Spinal cord (tissue), 9 donors: ENCODE measurements at regions not wholly inside any gene's neighbourhood (a gene's known extent, or its start where the extent isn't known, plus 50 kb on each side); places are given as distances from the start of the nearest gene placed in this dataset.
"Not testable (repeated sequence)": the region's sequence is repeated elsewhere in the genome, so short reads cannot be mapped to it uniquely, and the experiment has no call there.

ENCODE experiments used
- DNase-seq, 6 donors: peaks; one replicate each; pipeline versions ENCODE4 v3.0.0 to v3.0.0-alpha.2; 2013 to 2015; ENCODE audit warnings: low spot score in 6 of 6, low read depth in 4 of 6
- H3K27ac ChIP-seq: one replicate; pipeline ENCODE4 v1.5.1; 2013; ENCODE audit warnings: low read depth, low read length, control low read depth
- H3K27me3 ChIP-seq: one replicate; pipeline ENCODE4 v1.6.1; 2013; ENCODE audit warnings: low read length; ENCODE audit not compliant: control insufficient read depth, insufficient read depth
- H3K36me3 ChIP-seq: one replicate; pipeline ENCODE4 v1.6.1; 2013; ENCODE audit warnings: low read length; ENCODE audit not compliant: control insufficient read depth, insufficient read depth
- H3K4me1 ChIP-seq: one replicate; pipeline ENCODE4 v1.6.1; 2013; ENCODE audit warnings: low read length; ENCODE audit not compliant: control insufficient read depth, insufficient read depth
- H3K4me3 ChIP-seq: one replicate; pipeline ENCODE4 v1.5.1; 2013; ENCODE audit warnings: low read depth, low read length, control low read depth
- H3K9me3 ChIP-seq: one replicate; pipeline ENCODE4 v1.6.1; 2013; ENCODE audit warnings: low read length; ENCODE audit not compliant: control insufficient read depth, insufficient read depth
- WGBS: methylation state at CpG from one replicate; pipeline ENCODE4 v1.1.5; 2013; ENCODE audit warnings: missing lambda C conversion rate; ENCODE audit not compliant: insufficient coverage; 5-methylcytosine and 5-hydroxymethylcytosine counted together
- donor health status: healthy.

DNA sequence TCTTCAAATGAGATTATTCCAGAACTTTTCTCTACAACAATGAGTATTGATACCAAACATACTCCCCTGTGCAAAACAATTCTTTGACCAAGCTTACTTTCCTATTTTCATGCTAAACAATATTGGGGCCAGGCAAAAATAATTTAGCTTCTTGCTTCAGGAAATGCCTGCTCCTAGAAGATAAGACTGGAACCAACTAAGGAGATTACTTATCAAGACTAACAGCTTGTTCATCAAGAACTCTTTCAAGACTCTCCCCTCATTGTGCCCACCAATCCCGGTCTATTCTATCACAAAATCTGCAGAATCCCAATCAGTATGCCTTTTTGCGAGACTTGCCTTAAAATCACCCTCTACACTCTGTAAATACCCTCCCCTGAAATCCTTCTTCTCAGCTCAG, 536.6 kb downstream of the RWDD3 start:
- no peak for DNase-seq
- Histone ChIP-seq H3K4me3 (no peak overlapping the region), H3K27ac (no peak overlapping the region), H3K27me3 (no peaks in the 10 kb centered on the region), H3K9me3 (no peaks in the 10 kb centered on the region), H3K36me3 (no peaks in the 10 kb centered on the region), H3K4me1 (no peaks in the 10 kb centered on the region)
- 63% methylated on average over 1 of the region's 2 CpGs for WGBS

DNA sequence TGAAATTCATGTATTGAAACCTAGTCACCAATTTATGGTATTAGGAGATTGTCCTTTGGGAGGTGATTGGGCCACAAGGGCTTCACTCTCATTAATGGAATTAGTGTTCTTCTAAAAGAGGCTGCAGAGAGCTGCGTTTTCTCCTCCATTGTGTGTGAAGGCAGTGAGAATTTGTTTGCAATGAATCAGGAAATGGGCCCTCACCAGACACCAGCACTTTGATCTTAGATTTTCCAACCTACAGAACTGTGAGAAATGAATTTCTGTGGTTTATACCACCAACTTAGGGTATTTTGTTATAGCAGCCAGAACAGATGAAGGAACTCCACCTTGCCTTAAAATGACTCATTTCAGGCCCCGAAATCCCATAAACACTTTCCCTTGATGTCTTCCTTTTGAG, 544.2 kb downstream of the RWDD3 start:
- Histone ChIP-seq H3K27ac (no peak overlapping the region), H3K36me3 (no peaks in the 10 kb centered on the region), H3K4me3 (no peak overlapping the region), H3K4me1 (no peaks in the 10 kb centered on the region), H3K27me3 (no peaks in the 10 kb centered on the region), H3K9me3 (no peaks in the 10 kb centered on the region)
- no CpG with 5 or more reads among the region's 2 CpGs for WGBS
- DNase-seq = no peak

DNA sequence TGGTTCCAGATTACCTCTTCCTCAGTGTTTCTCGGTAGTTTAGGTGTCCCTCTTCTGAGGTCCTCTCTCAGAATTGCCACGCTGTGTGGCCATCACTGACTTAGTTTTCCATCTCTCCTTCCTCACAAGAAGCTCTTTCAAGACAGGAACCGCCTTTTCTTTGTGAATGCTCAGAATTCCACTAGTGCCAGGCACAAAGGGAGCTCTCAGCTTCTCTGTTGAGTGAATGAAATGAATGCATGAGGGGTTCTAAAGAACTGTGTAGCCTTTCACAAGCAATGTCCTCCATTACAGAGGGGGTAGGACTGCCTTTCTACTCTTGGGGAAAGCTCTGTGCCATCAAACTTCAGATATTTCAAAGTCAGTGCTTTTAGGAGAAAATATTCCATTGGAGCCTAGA, 546.8 kb downstream of the RWDD3 start:
- 63% methylated on average over 1 of the region's 3 CpGs for WGBS
- Histone ChIP-seq H3K4me1 (no peaks in the 10 kb centered on the region), H3K27me3 (no peaks in the 10 kb centered on the region), H3K36me3 (no peaks in the 10 kb centered on the region), H3K9me3 (no peaks in the 10 kb centered on the region), H3K27ac (peak overlapping the region; percentile 67), H3K4me3 (peak overlapping the region; percentile 7)
- DNase-seq = peak in 1 of 6 donors; percentile 44

DNA sequence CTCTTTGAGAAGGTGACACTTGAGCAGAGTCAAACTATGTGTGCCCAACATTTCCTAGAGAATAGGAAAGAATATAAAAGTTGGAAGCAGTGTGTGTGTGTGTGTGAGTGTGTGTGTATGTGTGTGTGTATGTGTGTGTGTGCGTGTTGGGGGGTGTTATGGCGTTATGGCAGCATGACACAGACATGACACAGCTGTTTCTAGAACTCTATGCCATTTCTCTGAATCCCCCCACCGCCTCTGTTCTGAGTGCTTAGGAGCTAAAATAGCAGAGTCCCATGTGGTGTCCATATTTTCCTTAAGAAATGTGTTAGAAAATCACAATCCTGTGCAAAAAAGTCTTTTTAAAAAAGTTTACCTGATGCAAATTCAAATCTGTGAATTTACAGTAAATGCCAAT, 556.1 kb downstream of the RWDD3 start:
- WGBS = no CpG with 5 or more reads among the region's 3 CpGs
- Histone ChIP-seq H3K27me3 (no peaks in the 10 kb centered on the region), H3K4me1 (no peaks in the 10 kb centered on the region), H3K36me3 (no peaks in the 10 kb centered on the region), H3K9me3 (no peaks in the 10 kb centered on the region), H3K27ac (no peak overlapping the region), H3K4me3 (no peak overlapping the region)
- DNase-seq = peak in 1 of 6 donors; percentile 24

DNA sequence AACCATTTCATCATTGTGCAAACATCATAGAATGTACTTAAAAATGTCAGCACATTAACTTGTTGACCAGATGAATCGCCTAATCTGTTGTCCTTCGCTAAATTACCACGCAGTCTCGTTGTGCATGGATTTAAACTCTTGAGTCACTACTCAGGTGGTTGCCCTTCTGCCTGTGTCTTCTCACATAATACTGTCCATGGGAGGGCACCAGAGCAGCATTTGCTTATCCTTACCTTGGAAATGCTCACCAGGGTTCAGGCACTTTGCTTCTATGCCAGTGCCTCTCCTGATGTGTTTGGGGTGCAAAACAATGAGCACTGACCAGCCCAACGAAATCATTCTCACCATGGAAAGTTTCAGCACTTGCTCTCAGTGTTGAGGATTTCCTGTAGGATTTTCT, 559.9 kb downstream of the RWDD3 start:
- no peaks in the 10 kb centered on the region for H3K27me3 ChIP-seq
- 85% methylated on average over 4 of the region's 5 CpGs for WGBS
- peak in 1 of 6 donors; percentile 9 for DNase-seq

DNA sequence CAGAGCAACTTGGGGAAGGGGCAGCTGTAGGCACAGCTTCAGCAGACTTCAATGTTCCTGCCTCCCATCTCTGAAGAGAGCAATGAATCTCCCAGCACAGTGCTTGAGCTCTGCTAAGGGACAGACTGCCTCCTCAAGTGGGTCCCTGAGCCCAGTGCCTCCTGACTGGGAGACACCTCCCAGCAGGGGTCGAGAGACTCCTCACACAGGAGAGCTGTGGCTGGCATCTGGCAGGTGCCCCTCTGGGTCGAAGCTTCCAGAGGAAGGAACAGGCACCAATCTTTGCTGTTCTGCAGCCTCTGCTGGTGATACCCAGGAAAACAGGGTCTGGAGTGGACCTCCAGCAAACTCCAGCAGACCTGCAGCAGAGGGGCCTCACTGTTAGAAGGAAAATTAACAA, 563.8 kb downstream of the RWDD3 start:
- not testable (repeated sequence) for H3K9me3 ChIP-seq, H3K4me1 ChIP-seq, H3K36me3 ChIP-seq, H3K27me3 ChIP-seq, H3K4me3 ChIP-seq, H3K27ac ChIP-seq, DNase-seq
- WGBS = 88% methylated on average over 2 of the region's 2 CpGs

More for the DNA sequence above, 559.9 kb downstream of the RWDD3 start:
- Histone ChIP-seq H3K27ac (no peak overlapping the region), H3K36me3 (no peaks in the 10 kb centered on the region), H3K9me3 (no peaks in the 10 kb centered on the region), H3K4me1 (no peaks in the 10 kb centered on the region), H3K4me3 (no peak overlapping the region)

DNA sequence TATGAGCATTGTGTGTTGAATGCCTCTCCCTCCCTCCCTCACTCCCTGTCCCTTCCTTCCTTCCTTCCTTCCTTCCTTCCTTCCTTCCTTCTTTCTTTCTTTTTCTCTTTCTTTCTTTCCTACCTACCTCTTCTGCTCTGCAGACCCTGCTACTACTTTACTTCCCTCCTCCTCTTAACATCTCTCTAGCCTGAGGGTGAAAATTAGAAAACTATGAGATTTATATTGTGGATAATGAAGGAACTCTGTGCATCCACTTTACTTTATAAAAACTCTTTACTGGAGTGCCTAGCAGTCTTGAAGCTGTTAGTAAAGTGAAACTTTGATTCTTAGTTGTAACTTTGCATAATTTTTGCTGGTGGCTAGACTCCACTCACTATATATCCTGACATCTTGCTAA, 572.2 kb downstream of the RWDD3 start:
- H3K36me3 ChIP-seq = no peaks in the 10 kb centered on the region

DNA sequence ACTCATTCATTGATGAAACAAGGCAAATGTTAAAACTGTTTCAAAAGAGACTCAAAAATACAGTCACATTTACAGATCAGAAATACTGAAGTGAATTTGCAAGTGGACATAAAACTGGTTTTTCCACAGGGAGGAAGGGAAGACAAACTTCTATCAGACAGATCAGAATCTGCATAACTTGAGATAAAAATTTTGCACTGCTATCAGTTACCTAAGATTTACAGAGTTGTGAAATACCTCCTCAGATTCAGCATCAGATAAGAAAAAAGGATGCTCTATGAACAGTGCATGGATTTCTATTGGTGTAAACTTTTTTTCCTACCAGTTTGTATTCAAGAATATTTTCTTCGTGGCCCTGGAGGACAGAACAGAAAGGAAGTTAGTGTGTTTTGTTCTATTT, 575.4 kb downstream of the RWDD3 start:
- H3K27ac ChIP-seq = no peak overlapping the region
- H3K36me3 ChIP-seq = no peaks in the 10 kb centered on the region
- no peaks in the 10 kb centered on the region for H3K9me3 ChIP-seq
- H3K4me1 ChIP-seq = no peaks in the 10 kb centered on the region
- DNase-seq = no peak
- H3K4me3 ChIP-seq = no peak overlapping the region
- no CpG with 5 or more reads among the region's 1 CpG for WGBS
- H3K27me3 ChIP-seq = no peaks in the 10 kb centered on the region

More for the DNA sequence above, 572.2 kb downstream of the RWDD3 start:
- H3K27ac ChIP-seq = no peak overlapping the region
- no peak for DNase-seq
- H3K4me3 ChIP-seq = no peak overlapping the region
- H3K4me1 ChIP-seq = no peaks in the 10 kb centered on the region
- H3K27me3 ChIP-seq = no peaks in the 10 kb centered on the region
- H3K9me3 ChIP-seq = peaks cover 3% of the 10 kb centered on the region

DNA sequence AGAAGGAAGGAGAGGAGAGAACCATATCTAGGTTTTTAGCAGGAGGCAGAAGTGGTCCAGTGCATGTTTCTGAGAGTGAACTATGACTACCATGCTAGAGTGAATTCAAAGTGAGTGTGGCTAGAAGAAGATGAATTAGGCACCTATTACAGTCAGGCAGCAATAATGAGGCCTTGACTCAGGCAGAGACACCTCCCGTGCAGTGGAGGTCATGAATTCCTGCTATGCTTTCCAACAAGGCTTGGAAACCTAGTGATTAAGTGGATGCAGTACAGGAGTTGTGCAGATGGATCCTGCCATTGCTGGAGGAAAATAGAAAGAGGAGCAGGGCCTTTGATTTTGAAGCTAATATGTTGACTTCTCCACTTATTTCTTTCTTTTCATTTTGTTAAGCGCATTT, 581.5 kb downstream of the RWDD3 start:
- Histone ChIP-seq H3K4me3 (no peak overlapping the region), H3K27me3 (no peaks in the 10 kb centered on the region), H3K4me1 (no peaks in the 10 kb centered on the region), H3K36me3 (no peaks in the 10 kb centered on the region), H3K9me3 (peaks cover 2% of the 10 kb centered on the region), H3K27ac (no peak overlapping the region)
- DNase-seq = no peak
- 60% methylated on average over 1 of the region's 2 CpGs for WGBS

DNA sequence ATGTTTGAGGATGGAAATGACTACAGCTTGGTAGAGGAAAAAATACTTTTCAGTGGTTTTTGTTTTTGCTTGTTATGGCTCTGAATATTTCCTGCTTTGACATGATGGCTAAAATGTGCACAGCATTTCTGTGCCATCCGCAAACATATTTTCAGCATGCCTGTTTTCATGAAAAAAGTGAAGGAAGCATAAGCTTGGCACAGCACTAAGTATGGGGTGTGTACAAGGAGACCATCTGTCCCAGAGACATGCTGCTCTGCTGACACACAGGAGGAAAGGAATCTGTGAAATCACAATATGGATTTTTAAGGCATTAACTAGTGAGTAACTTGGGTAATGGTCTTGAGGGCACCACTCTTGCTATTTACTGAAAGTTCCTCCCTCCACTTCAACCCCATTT, 595.5 kb downstream of the RWDD3 start:
- Histone ChIP-seq H3K4me3 (no peak overlapping the region), H3K27ac (no peak overlapping the region), H3K36me3 (no peaks in the 10 kb centered on the region), H3K27me3 (no peaks in the 10 kb centered on the region), H3K4me1 (no peaks in the 10 kb centered on the region), H3K9me3 (no peaks in the 10 kb centered on the region)
- DNase-seq = peak in 1 of 6 donors; percentile 94
- WGBS = 100% methylated on average over 1 of the region's 1 CpG
